GM12878 (cell line): ENCODE measurements at regions not wholly inside any gene's neighbourhood (a gene's known extent, or its start where the extent isn't known, plus 50 kb on each side); places are given as distances from the start of the nearest gene placed in this dataset.

ENCODE experiments used
- ATAC-seq: fragments of 200-7000 bp; cut with Tn5 transposase; 3 replicates; pipeline ENCODE4 v1.9.1; 2020; ENCODE audit warnings: mild to moderate bottlenecking, moderate library complexity
- BruUV-seq: library from RNA; stranded (reverse); fragments of 400-500 nt; replicated peaks from 2 replicates; lab custom pipeline; 2021; lab: Mats Ljungman, UMichigan
- CTCF ChIA-PET: fragments of 300-600 bp; sonication (Branson Sonifier 250); formaldehyde crosslinking; extraction: SDS; loops from one replicate; lab custom pipeline; 2021; ENCODE audit warnings: inconsistent platforms; lab: Yijun Ruan, JAX
- POLR2A ChIA-PET: fragments of 350-600 bp; formaldehyde crosslinking; extraction: SDS; loops from one replicate; lab custom pipeline; 2021; ENCODE audit warnings: inconsistent platforms; lab: Charles Lee
- RAD21 ChIA-PET: fragments of 300-600 bp; sonication (Branson Sonifier 250); formaldehyde crosslinking; loops from one replicate; lab custom pipeline; 2023; ENCODE audit warnings: antibody characterized with exemption; ENCODE audit not compliant: unreplicated experiment; lab: Charles Lee
- SMC1A ChIA-PET: fragments of 300-600 bp; sonication (Branson Sonifier 250); formaldehyde crosslinking; loops from one replicate; lab custom pipeline; 2023; ENCODE audit not compliant: unreplicated experiment, uncharacterized antibody; lab: Charles Lee
- DNase-seq: peaks from one replicate; pipeline ENCODE4 v3.0.0-alpha.2; 2011; ENCODE audit warnings: low read depth, low spot score
- FAIRE-seq: peaks from 3 replicates; lab custom pipeline; 2011; peaks lifted over from hg19 to GRCh38; lab: Jason Lieb, UNC
- H2AFZ ChIP-seq: 2 replicates; pipeline ENCODE4 v1.6.0; 2011; ENCODE audit warnings: low read depth, low read length, control low read depth; ENCODE audit not compliant: control insufficient read depth
- H3K27ac ChIP-seq: 2 replicates; pipeline ENCODE4 v1.5.1; 2011; ENCODE audit warnings: control low read depth; ENCODE audit not compliant: control insufficient read depth, insufficient read depth
- H3K27me3 ChIP-seq, 2 experiments: replicated peaks in 1 of 2; 2 replicates each; pipeline versions ENCODE4 v1.6.0 to v1.6.1; 2011; ENCODE audit warnings: low read length in 1 of 2; ENCODE audit not compliant: control insufficient read depth in 2 of 2, insufficient read depth in 2 of 2
- H3K36me3 ChIP-seq, 2 experiments: 2 replicates each; pipeline ENCODE4 v1.5.1; 2011; ENCODE audit warnings: low read length in 1 of 2; ENCODE audit not compliant: control insufficient read depth in 2 of 2, insufficient read depth in 2 of 2
- H3K4me1 ChIP-seq: 2 replicates; pipeline ENCODE4 v1.6.1; 2011; ENCODE audit warnings: mild to moderate bottlenecking, low read length, moderate library complexity, mixed read lengths; ENCODE audit not compliant: control insufficient read depth, insufficient read depth
- H3K4me2 ChIP-seq: 2 replicates; pipeline ENCODE4 v1.6.0; 2011; ENCODE audit warnings: control low read depth; ENCODE audit not compliant: control insufficient read depth, insufficient read depth
- H3K4me3 ChIP-seq: fragments of 200-600 bp; sonication (generic); 2 replicates; pipeline ENCODE4 v1.5.1; 2016
- H3K79me2 ChIP-seq: 2 replicates; pipeline ENCODE4 v1.6.0; 2011; ENCODE audit warnings: low read length; ENCODE audit not compliant: control insufficient read depth, insufficient read depth
- H3K9ac ChIP-seq: 2 replicates; pipeline ENCODE4 v1.8.0; 2011; ENCODE audit warnings: low read length, control low read depth, mixed read lengths; ENCODE audit not compliant: control insufficient read depth, insufficient read depth
- H3K9me3 ChIP-seq: replicated peaks from 3 replicates; pipeline ENCODE4 v1.5.1; 2011; ENCODE audit warnings: mild to moderate bottlenecking, low read length; ENCODE audit not compliant: control insufficient read depth, insufficient read depth
- H4K20me1 ChIP-seq: 2 replicates; pipeline ENCODE4 v1.6.0; 2011; ENCODE audit not compliant: control insufficient read depth, insufficient read depth
- CHD1 ChIP-seq: IDR thresholded peaks from 2 replicates; pipeline ENCODE4 v1.6.1; 2012; ENCODE audit warnings: low read depth, low read length, improper control_type of control experiment
- ESRRA ChIP-seq: IDR thresholded peaks from 2 replicates; pipeline ENCODE4 v1.6.1; 2012; ENCODE audit warnings: mild to moderate bottlenecking, low read length, improper control_type of control experiment
- NFYB ChIP-seq: IDR thresholded peaks from 2 replicates; pipeline ENCODE4 v1.6.1; 2011; ENCODE audit warnings: low read depth, mild to moderate bottlenecking, low read length, improper control_type of control experiment, moderate library complexity; ENCODE audit not compliant: insufficient read depth
- PAX8 ChIP-seq: fragments of 450-650 bp; IDR thresholded peaks from 2 replicates; pipeline ENCODE4 v1.6.1; 2017; ENCODE audit warnings: mild to moderate bottlenecking, moderate library complexity
- POLR2AphosphoS5 ChIP-seq: IDR thresholded peaks from 2 replicates; pipeline ENCODE4 v1.6.1; 2011; ENCODE audit warnings: mild to moderate bottlenecking, low read length, inconsistent platforms
- SMC3 ChIP-seq: IDR thresholded peaks from 2 replicates; pipeline ENCODE4 v1.6.1; 2011; ENCODE audit warnings: low read length, improper control_type of control experiment, borderline replicate concordance
- ZNF384 ChIP-seq: IDR thresholded peaks from 2 replicates; pipeline ENCODE4 v1.6.1; 2012; ENCODE audit warnings: low read depth, mild to moderate bottlenecking, low read length, improper control_type of control experiment, borderline replicate concordance
- WGBS: methylation state at CpG from one replicate; pipeline ENCODE4 v1.1.6; 2016; ENCODE audit warnings: low lambda C conversion rate; ENCODE audit not compliant: insufficient replicate concordance, insufficient coverage; ENCODE audit errors: missing lambda C conversion rate; 5-methylcytosine and 5-hydroxymethylcytosine counted together
- in situ Hi-C: fragments of 300-500 bp; cut with MboI; formaldehyde crosslinking; loops from 9 replicates; pipeline ENCODE4 v1.14.3; 2018; ENCODE audit warnings: mixed read lengths
- intact Hi-C: fragments of 100-400 bp; cut with micrococcal nuclease; formaldehyde crosslinking; loops from one replicate; pipeline ENCODE4 v1.14.2; 2022; ENCODE audit not compliant: unreplicated experiment
- TF ChIP-seq, protein P1 (sequence below): fragments of 450-650 bp; conservative IDR thresholded peaks from 2 replicates; pipeline ENCODE4 v1.6.1; 2017; ENCODE audit warnings: mild to moderate bottlenecking, moderate library complexity
- TF ChIP-seq, protein P2 (sequence below): IDR thresholded peaks from 2 replicates; pipeline ENCODE4 v1.6.1; 2012; ENCODE audit warnings: low read length, inconsistent platforms
- TF ChIP-seq, protein P3 (sequence below): IDR thresholded peaks from 2 replicates; pipeline ENCODE4 v1.6.1; 2012; ENCODE audit warnings: mild to moderate bottlenecking, low read depth, low read length

DNA sequence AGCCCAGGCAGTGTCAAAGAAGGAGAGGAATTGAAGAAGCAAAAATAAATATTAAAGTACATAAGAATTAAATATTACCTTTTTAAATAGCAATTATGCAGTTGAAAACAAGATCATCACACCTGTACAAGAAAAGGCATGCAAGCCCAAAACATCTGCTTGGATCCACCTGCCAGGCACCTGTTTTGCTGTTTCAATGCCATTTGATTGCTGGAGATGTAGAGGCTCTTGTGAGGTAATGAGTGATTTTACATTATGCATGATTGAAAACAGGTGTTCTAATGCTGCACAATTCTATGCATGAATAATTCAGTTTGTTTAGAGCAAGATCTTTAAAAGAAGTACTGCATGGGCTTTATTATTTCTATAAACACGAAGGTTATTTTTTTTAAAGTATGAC lies 700.6 kb upstream of the ZEB2 start:
- intact Hi-C loops: no loop called here
- Histone ChIP-seq H3K36me3 (no peaks in the 10 kb centered on the region), H4K20me1 (no peaks in the 10 kb centered on the region), H2AFZ (no peak overlapping the region), H3K79me2 (no peaks in the 10 kb centered on the region), H3K27me3 (no peaks in the 10 kb centered on the region), H3K4me1 (no peaks in the 10 kb centered on the region), H3K4me3 (no peak overlapping the region), H3K9ac (no peak overlapping the region), H3K9me3 (no peaks in the 10 kb centered on the region), H3K27ac (no peak overlapping the region), H3K4me2 (no peak overlapping the region)
- no peak for FAIRE-seq
- no peak for DNase-seq
- BruUV-seq: no TSS peak
- ChIA-PET POLR2A (no interaction called here), SMC1A (no interaction called here)
- in situ Hi-C loops: no loop called here
- 20% methylated on average over 1 of the region's 1 CpG for WGBS
- no peak for TF ChIP-seq NFYB
- TF ChIP-seq ESRRA: no peak
- no peak for TF ChIP-seq PAX8
- TF ChIP-seq POLR2AphosphoS5: no peak
- TF ChIP-seq, protein P1, sequence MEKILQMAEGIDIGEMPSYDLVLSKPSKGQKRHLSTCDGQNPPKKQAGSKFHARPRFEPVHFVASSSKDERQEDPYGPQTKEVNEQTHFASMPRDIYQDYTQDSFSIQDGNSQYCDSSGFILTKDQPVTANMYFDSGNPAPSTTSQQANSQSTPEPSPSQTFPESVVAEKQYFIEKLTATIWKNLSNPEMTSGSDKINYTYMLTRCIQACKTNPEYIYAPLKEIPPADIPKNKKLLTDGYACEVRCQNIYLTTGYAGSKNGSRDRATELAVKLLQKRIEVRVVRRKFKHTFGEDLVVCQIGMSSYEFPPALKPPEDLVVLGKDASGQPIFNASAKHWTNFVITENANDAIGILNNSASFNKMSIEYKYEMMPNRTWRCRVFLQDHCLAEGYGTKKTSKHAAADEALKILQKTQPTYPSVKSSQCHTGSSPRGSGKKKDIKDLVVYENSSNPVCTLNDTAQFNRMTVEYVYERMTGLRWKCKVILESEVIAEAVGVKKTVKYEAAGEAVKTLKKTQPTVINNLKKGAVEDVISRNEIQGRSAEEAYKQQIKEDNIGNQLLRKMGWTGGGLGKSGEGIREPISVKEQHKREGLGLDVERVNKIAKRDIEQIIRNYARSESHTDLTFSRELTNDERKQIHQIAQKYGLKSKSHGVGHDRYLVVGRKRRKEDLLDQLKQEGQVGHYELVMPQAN: no peak
- TF ChIP-seq, all 136 proteins: peak for 0
- RAD21 ChIA-PET: no interaction called here
- CTCF ChIA-PET: no interaction called here
- ATAC-seq: no peak

DNA sequence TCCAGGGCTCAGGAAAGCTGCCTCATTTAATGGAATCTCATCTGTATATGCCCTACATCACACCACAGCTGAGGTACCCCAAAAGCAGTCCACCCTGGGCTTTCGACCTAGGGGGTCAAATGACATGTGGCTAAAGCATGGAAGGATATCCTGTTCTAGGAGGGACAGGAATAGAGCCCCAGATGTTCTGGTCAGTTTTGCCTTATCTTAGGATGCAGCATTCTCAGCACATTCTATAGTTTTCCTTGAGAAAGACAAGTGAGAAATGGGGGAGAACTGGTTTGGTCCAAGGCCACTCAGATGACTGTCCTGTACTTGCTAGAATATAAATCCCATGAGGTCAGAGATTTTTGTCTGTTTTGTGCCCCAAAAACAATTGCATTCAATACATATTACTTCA lies 688.0 kb upstream of the ZEB2 start:
- Histone ChIP-seq H4K20me1 (no peaks in the 10 kb centered on the region), H3K9ac (no peak overlapping the region), H3K4me3 (no peak overlapping the region), H3K27me3 (no peaks in the 10 kb centered on the region), H3K4me1 (no peaks in the 10 kb centered on the region), H2AFZ (no peak overlapping the region), H3K79me2 (no peaks in the 10 kb centered on the region), H3K9me3 (no peaks in the 10 kb centered on the region), H3K4me2 (no peak overlapping the region), H3K27ac (no peak overlapping the region), H3K36me3 (no peaks in the 10 kb centered on the region)
- ChIA-PET CTCF (no interaction called here), POLR2A (no interaction called here), SMC1A (no interaction called here), RAD21 (no interaction called here)
- in situ Hi-C loops: no loop called here
- TF ChIP-seq SMC3 (no peak), NFYB (no peak), PAX8 (no peak), CHD1 (no peak), ZNF384 (no peak)
- TF ChIP-seq, protein P2, sequence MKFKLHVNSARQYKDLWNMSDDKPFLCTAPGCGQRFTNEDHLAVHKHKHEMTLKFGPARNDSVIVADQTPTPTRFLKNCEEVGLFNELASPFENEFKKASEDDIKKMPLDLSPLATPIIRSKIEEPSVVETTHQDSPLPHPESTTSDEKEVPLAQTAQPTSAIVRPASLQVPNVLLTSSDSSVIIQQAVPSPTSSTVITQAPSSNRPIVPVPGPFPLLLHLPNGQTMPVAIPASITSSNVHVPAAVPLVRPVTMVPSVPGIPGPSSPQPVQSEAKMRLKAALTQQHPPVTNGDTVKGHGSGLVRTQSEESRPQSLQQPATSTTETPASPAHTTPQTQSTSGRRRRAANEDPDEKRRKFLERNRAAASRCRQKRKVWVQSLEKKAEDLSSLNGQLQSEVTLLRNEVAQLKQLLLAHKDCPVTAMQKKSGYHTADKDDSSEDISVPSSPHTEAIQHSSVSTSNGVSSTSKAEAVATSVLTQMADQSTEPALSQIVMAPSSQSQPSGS: no peak
- TF ChIP-seq, protein P3, sequence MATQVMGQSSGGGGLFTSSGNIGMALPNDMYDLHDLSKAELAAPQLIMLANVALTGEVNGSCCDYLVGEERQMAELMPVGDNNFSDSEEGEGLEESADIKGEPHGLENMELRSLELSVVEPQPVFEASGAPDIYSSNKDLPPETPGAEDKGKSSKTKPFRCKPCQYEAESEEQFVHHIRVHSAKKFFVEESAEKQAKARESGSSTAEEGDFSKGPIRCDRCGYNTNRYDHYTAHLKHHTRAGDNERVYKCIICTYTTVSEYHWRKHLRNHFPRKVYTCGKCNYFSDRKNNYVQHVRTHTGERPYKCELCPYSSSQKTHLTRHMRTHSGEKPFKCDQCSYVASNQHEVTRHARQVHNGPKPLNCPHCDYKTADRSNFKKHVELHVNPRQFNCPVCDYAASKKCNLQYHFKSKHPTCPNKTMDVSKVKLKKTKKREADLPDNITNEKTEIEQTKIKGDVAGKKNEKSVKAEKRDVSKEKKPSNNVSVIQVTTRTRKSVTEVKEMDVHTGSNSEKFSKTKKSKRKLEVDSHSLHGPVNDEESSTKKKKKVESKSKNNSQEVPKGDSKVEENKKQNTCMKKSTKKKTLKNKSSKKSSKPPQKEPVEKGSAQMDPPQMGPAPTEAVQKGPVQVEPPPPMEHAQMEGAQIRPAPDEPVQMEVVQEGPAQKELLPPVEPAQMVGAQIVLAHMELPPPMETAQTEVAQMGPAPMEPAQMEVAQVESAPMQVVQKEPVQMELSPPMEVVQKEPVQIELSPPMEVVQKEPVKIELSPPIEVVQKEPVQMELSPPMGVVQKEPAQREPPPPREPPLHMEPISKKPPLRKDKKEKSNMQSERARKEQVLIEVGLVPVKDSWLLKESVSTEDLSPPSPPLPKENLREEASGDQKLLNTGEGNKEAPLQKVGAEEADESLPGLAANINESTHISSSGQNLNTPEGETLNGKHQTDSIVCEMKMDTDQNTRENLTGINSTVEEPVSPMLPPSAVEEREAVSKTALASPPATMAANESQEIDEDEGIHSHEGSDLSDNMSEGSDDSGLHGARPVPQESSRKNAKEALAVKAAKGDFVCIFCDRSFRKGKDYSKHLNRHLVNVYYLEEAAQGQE: no peak
- no peak for ATAC-seq
- no peak for FAIRE-seq
- WGBS: 0% methylated on average over 1 of the region's 1 CpG
- DNase-seq: no peak
- intact Hi-C loops: no loop called here
- no TSS peak for BruUV-seq
